ENCODE measurements at regions not wholly inside any gene's neighbourhood (a gene's known extent, or its start where the extent isn't known, plus 50 kb on each side); places are given as distances from the start of the nearest gene placed in this dataset.
"Not testable (repeated sequence)": the region's sequence is repeated elsewhere in the genome, so short reads cannot be mapped to it uniquely, and the experiment has no call there.

DNA sequence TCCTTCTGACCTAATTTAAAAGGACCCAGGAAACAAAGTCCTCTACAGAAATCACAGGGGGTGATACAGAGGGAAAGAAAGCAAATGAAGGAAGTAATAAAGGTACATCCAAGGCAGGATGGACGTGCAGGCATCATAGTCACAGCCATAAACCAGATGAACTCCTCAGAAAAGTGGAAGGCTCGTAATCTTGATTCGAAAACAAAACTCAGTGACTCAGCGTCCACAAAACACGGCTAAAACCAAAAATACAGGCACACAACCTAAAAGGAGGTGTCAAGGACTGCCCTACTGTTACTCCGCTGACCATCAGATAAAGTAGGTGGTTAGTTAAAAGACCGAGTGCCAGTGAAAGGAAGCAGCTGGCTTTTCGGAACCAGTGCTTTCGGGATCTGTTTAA is 81.5 kb downstream of the TRIM69 start:
- DNase-seq (ENCODE audit: low read depth in 4 of 4, low spot score in 2 of 4): not testable (repeated sequence)

DNA sequence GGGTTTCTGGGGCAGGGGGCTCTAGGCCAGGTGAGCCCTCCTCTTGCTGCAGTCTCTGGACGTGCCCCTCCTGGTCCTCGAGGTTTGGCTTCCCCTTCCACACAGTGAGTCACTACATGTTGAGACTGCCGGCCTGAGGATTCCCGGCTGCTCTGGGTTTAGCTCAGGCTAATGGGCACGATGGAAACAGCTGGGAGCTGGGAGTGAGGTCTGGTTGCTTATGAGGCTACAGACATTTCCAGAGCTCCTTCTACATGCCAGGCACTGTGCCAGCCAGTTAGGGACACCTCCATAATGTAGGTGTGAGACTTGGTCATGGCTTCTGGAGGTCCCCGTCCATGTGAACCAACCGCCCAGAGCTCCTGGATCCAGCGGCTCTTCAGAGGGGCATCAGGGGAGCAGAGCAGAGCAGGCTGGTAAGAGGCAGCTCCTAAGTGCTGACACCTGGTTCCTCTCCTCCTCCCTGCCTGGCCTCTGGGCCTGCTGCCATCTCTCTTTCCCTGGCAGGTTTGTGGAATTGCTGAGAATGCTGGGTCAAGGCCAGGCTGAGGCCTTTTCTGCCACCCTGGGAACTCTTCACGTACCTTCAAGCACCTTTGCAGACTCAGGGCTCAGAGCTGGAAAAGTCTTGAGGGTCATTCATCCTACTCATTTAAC is 83.1 kb downstream of the TRIM69 start:
- not testable (repeated sequence) for DNase-seq (ENCODE audit: low read depth in 4 of 4, low spot score in 2 of 4)

DNA sequence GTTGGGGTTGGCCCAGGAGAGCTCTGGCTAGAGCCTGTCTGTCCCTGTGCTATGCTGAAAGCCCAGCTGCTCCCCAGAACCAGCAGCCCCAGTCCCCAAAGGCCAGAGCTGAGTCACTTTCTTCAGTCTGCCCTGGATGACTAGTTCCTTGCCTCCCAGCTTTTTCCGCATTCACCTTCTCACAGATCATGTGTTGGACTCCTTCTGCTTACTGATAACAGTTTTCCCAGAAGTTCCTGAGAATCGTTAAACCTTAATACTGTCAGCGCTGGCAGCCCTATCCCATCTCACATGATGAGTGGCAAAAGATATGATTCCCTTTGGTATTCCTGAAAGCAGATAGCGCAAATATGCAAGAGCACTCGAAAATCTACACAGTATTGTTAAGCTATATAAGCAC is 84.2 kb downstream of the TRIM69 start:
- not testable (repeated sequence) for DNase-seq (ENCODE audit: low read depth in 4 of 4, low spot score in 2 of 4)

DNA sequence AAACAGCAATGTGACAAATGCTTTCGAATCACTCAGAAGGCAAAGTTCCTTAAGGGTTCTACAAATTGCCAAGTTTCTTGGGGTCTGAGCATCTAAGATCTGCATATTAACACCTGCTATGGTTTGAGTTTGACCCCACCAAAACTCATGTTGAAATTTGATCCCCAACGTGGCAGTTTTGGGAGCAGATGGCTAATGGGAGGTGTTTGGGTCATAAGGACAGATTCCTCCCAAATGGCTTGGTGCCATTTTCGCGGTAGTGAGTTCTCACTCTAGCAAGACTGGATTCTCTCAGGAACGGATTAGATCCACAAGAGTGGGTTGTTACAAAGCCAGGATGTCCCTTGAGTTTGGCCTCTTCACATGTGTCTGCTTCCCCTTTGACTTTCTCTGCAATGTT is 84.6 kb downstream of the TRIM69 start:
- not testable (repeated sequence) for DNase-seq (ENCODE audit: low read depth in 4 of 4, low spot score in 2 of 4)

DNA sequence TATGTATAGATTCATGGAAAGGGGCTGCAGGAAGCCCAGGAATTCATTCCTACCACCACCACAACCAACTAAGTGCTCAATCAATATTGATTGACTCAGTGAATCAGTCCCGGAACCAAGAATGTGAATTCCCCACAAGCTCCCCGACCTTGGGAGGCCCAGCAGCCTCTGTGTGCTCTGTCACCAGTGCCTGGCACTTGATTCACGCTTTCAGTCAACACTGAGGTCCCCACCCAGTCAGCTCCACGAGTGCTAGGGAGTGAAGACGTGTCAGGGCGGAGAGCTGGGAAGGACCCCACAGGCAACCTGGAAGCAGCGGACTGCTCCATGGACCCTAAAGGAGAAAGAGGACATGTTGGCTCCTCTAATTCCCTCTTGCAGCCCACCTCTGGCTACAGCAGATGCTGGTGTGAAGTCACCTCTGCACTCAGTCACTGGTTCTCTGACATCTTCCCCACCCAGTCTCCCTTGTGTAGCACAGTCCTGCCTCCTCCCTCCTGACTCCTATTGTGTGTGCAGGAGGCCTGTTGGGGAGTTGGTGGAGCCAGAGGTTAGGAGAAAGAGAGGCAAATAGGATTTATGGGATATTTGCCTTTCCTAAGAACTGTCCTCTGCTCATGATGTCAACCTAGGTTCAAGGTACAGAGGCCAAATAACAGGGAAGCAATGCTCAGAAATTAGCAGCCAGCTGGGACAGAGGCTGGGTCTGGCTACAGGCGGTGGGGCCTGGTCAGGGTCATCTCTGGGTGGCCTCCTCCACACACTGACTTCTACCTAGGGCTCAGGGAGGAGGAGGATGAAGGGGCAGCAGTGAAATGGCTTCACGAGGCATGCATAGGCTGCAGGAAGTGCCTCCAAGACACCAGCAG is 88.2 kb downstream of the TRIM69 start:
- DNase-seq (ENCODE audit: low read depth in 4 of 4, low spot score in 2 of 4): not testable (repeated sequence)

DNA sequence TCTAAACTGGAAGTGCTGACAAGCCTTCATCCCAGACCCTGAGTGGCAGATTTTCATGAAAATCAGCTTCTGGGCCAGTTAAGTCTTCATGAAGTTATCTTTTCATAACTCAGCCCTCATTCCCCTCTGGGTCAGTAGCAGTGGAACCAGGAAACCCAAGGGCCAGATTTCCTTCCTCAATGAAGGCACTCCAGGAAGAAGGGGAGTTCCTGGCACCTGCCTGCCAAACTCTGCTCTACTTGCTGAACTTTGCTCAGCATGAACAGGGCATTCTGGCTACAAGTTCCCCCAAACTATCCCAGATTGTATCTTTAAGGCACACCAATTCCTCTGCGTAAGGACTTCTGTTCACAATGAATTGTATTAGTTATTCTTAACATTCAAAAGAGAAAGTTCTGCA is 90.3 kb downstream of the TRIM69 start:
- DNase-seq (ENCODE audit: low read depth in 4 of 4, low spot score in 2 of 4): not testable (repeated sequence)

DNA sequence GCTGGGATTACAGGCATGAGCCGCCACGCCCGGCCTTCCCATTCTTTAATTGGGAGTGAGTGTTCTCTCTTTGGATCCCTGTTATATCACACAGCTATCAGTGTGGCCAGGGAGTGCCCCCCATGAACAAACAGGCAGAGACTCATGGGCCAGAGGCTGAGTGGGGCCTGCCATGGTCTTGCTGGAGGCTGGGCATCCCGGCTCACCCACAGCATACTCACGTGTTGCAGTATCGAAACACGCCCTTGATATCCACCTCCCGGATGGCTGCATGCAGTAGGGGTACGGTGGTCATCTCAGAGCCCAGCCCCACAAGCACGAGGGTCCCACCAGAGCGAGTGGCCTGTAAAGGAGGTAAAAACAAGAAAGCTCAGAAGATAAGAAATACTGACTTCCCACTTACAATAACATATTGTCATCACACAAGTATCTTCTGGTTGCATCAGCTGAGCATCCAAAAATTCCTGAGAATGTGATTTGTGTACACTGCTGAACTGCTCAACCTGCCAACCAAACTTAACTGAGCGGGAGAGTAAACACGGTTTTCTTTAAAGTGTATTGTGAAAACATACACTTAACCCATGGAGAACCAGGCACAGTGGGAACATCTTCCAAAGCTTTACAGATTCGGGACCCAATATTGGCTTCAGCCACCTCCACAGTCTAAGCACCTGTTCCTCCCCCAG is 92.0 kb downstream of the TRIM69 start:
- not testable (repeated sequence) for DNase-seq (ENCODE audit: low read depth in 4 of 4, low spot score in 2 of 4)

DNA sequence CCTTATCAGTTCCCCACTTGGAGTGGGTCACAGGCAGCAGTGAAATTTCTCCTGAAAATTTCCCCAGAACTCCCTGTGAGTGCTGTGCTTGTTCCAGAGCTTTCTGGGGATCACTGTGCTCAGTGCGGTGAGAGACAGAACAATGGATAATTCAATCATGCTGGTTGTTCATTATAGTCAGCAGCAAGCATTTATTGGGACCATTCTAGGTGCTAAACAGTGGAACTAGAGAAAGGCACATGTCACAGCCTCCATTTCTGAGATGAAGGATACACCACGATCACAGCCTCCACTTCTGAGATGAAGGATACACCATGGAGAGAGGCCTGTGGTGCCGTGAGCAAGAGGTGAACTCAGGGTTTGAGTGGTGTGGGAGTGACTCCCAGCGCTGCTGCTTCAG is 92.8 kb downstream of the TRIM69 start:
- not testable (repeated sequence) for DNase-seq (ENCODE audit: low read depth in 4 of 4, low spot score in 2 of 4)

DNA sequence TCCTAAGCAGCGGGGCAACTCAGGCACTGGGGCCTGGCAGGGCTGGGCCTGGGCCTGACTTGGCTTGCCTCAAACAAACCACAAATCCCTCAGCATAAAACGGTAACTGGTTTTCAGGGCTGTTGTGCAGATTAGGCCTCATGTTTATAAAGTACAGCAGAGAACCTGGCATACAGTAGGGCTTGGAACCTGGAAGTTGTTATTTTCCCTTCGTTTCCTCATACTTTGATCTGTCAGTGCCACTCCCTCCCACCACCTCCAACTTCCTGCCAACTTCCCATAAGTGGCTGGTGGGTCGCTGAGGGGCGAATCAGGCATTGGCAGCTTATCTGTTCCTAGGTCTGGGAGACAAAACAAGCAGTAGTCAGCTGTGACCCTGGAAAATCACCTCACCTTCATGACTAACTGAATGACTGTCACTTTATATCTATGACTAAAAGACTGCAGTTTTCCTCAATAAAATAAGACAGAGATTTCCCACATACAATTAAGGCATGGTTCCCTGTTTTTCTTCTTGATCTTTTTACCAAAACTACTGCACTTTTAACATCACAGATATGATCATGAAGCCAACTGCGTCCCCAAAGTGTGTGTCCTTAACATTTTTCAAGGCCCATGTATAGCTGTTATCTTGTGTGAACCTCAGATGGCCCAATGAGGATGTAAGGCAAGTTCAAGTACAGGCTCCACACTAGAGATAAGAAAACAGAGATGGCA is 94.5 kb downstream of the TRIM69 start:
- not testable (repeated sequence) for DNase-seq (ENCODE audit: low read depth in 4 of 4, low spot score in 2 of 4)

DNA sequence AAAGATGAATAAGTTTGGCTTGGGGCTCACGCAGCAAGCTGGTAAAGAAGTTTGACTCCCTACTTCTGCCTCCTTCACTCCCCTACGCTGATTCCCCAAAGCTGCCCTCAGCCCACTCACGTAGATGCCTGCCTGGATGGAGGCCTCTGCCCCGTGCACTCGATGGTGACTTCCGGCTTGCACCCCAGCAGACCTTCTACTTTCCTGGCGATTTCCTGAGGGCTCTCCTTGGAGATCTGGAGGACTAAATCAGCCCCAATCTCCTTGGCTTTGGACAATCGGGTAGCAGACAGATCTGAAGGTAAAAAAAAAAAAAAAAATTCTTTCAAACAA is 95.0 kb downstream of the TRIM69 start:
- DNase-seq (ENCODE audit: low read depth in 4 of 4, low spot score in 2 of 4): not testable (repeated sequence)

DNA sequence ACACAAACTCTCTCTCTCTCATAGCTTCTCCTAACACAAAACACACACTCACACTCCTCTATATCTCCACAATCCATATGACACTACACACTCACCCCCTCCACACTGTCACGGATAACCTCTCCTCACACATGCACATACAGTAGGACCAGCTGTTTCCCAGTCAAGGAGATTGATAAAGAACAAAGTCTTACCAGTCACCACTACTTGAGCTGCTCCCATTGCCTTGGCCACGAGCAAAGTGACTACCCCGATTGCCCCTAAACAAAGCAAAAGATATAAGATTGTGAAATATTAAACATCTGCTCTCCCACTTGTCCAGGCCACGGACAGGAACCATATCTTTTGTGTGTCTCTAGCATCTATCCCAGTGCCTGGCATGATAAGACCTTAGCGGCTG is 95.8 kb downstream of the TRIM69 start:
- not testable (repeated sequence) for DNase-seq (ENCODE audit: low read depth in 4 of 4, low spot score in 2 of 4)

DNA sequence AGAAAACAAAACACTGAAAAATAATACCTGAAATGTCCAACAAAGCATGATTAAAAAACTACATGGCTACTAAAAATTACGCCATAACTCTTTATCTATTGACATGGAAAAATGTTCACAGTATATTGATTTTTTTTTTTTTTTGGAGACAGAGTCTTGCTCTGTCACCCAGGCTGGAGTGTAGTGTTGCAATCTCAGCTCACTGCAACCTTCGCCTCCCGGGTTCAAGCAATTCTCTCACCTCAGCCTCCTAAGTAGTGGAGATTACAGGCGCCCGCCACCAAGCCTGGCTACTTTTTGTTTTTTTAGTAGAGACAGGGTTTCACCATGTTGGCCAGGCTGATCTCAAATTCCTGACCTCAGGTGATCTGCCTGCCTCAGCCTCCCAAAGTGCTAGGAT is 96.8 kb downstream of the TRIM69 start:
- DNase-seq (ENCODE audit: low read depth in 4 of 4, low spot score in 2 of 4): not testable (repeated sequence)

DNA sequence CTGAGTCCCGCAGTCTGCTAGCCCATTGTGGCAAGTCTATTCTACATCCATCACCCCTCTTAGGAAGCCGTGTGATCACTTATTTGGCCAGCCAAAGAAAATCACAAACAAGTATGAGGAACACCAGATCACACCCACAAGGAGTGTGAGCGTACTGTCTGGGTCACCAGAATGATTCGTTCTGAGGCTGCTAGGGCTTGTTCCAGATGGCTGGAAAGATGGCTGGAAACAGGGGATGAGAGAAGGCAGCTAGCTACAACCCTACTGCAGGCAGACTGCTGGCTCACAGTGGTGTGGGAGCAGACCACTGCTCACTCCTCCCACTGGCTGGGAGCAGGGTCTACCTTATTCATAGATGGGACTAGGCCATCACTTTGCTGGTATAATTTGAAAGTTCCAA is 97.4 kb downstream of the TRIM69 start:
- DNase-seq (ENCODE audit: low read depth in 4 of 4, low spot score in 2 of 4): not testable (repeated sequence)

DNA sequence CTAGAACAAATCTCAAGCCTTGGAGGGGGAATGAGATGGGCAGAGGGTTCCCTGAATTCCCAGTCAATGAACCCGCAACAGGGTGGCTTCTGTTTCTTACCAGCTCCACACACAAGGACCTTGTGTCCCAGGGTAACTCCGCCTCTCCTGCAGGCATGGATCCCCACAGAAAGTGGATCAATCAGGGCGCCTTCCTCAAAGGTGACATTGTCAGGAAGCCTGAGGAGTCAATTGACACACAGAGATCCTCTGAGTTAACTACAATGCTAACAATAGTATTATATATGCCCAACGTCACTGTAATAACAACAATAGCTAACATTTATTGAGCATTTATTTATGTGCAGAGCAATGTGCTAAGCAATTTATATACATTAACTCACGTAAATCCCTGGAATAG is 98.8 kb downstream of the TRIM69 start:
- DNase-seq (ENCODE audit: low read depth in 4 of 4, low spot score in 2 of 4): not testable (repeated sequence)

DNA sequence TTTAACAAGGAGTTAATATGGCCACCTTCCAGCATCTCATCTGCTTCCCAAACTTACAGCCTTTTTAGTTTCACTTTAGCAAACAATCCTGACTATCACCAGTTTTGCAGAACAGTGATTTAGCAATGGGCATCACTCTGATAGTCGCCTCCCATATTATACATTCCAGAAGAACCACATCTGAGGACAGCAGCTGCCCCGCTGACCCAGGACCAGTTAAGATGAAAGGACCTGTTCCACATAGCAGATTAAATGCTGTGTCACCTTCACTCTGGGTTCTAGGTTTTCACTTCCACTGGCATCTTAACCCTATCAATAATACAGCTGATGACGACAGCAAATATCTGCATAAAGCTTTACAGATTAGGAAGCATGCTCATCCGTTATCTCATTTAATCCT is 99.8 kb downstream of the TRIM69 start:
- DNase-seq (ENCODE audit: low read depth in 4 of 4, low spot score in 2 of 4): no peak

DNA sequence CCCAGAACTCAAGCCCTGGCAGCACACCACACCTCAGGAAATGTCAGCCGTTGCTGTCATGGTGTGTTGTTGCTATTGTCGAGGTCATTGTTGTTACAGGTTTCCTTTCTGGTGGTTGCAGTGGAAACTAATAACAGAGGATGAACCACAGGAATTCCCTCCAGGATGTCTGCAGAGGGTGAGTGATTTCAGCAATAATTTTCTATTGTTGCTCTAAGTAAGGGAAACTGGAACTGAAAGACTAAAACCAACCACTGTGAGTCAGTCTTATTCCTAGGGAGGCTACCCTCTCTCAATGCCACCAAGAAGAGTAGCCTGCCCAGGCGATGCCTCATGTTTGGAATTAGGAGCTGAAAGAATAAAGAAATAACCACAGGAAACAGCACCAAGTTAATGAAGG is 102.6 kb downstream of the TRIM69 start:
- not testable (repeated sequence) for DNase-seq (ENCODE audit: low read depth in 4 of 4, low spot score in 2 of 4)

DNA sequence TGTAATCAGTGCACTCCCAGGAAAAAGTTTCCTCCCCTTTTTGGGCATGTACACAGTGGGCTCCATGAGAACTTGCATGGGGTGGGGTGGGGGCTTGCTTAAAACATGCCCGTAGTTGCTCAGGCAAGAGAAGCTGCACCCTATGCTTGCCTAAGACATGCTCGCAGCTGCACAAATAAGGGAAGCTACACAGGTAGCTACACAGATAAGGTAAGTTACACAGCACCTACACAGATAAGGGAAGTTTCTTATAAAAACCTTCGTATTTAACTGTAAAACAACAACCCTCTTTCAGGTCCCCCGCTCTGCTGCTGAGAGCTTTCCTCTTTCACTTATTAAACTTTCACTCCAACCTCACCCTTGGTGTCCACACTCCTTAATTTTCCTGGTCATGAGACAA is 105.4 kb downstream of the TRIM69 start:
- DNase-seq (ENCODE audit: low read depth in 4 of 4, low spot score in 2 of 4): not testable (repeated sequence)

DNA sequence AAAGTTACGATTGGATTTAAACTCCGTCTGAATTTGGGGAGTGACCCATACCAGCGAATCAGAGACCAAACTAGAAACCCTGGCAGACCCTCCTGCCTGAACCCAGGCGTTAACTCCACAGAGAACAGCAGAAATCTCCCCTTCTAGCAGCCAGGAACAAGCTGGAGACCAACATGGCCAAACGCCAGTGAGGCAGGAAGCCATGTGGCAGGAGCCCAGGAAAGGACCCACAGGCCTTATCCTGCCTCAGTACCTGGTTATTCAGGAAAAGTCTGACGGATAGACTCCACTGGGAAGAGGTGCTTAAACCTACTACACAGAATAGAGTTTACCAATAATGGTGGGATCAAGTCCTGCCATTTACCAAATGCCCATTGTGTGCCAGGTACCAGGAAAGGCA is 106.6 kb downstream of the TRIM69 start:
- not testable (repeated sequence) for DNase-seq (ENCODE audit: low read depth in 4 of 4, low spot score in 2 of 4)

DNA sequence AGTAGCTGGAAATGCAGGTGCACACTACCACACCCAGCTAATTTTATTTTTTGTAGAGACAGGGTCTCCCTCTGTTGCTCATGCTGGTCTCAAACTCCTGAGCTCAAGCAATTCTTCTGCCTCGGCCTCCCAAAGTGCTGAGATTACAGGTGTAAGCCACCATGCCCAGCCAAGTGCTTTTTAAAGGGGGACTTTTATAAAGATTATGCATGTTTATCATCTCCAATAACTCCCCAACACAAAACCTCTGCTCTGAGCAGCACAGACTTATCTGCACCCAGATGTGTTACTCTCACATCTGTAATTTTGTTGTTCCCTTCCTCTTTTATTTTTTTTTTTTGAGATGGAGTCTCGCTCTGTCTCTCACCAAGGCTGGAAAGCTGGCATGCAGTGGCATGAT is 108.6 kb downstream of the TRIM69 start:
- not testable (repeated sequence) for DNase-seq (ENCODE audit: low read depth in 4 of 4, low spot score in 2 of 4)

DNA sequence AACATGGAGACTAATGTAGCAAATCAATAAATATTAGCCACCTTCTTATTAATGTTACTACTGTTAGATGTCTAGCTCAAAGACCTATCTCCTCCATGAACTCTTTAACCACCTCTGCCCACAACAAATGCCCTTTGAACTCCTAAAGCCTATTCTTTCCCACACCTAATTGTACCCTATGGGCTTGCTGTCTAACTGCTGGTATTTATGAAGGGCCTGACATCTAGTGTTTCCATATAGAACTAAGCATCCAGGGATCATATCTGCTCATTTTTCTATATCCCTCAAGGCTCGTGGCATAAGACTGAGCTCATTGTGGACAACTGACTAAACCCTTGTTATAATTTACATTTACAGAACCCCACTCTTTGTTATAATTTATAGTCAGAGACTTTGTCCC is 109.8 kb downstream of the TRIM69 start:
- DNase-seq (ENCODE audit: low read depth in 4 of 4, low spot score in 2 of 4): not testable (repeated sequence)

DNA sequence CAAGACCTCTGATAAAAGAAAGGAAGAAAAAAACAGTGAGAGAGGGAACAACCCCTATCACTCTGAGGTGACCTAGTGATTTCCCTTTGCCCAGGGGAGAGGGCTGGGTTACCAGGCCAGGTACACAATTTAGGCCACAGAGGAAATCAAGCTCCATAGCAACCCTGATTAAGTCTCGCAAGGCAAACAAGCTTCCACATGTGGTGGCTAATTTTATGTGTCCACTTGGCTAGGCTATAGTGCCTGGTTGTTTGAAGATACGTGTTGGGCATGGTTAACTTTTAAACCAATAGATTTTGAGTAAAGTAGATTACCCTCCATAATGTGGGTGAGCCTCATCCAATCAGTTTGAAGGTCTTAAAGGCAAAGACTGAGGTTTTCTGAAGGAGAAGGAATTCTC is 108.9 kb upstream of the TERB2 start:
- DNase-seq (ENCODE audit: low read depth in 4 of 4, low spot score in 2 of 4): not testable (repeated sequence)
